GM23338 (cell line): ENCODE measurements at regions not wholly inside any gene's neighbourhood (a gene's known extent, or its start where the extent isn't known, plus 50 kb on each side); places are given as distances from the start of the nearest gene placed in this dataset.
"Not testable (repeated sequence)": the region's sequence is repeated elsewhere in the genome, so short reads cannot be mapped to it uniquely, and the experiment has no call there.

Experiments
- ATAC-seq: fragments of 200-7000 bp; cut with Tn5 transposase; 3 replicates; pipeline ENCODE4 v1.9.1; 2020
- DNase-seq: peaks from one replicate; pipeline ENCODE4 v3.0.0-alpha.2; 2015; ENCODE audit warnings: low spot score
- H2AFZ ChIP-seq: fragments of 200-600 bp; sonication (generic); 2 replicates; pipeline ENCODE4 v1.8.0; 2016; ENCODE audit warnings: antibody characterized with exemption, mild to moderate bottlenecking, moderate library complexity
- H3F3A ChIP-seq: fragments of 200-600 bp; sonication (generic); replicated peaks from 2 replicates; pipeline ENCODE4 v1.8.0; 2017; ENCODE audit warnings: antibody characterized with exemption, mixed run types, low read depth
- H3K27ac ChIP-seq: fragments of 200-600 bp; sonication (generic); 2 replicates; pipeline ENCODE4 v1.6.1; 2016; ENCODE audit warnings: low read depth
- H3K27me3 ChIP-seq: fragments of 200-600 bp; sonication (generic); 2 replicates; pipeline ENCODE4 v1.8.0; 2016; ENCODE audit warnings: mild to moderate bottlenecking, mixed run types, moderate library complexity; ENCODE audit not compliant: insufficient read depth
- H3K36me3 ChIP-seq: fragments of 200-600 bp; sonication (generic); 2 replicates; pipeline ENCODE4 v1.8.0; 2016; ENCODE audit warnings: mild to moderate bottlenecking; ENCODE audit not compliant: insufficient read depth
- H3K4me1 ChIP-seq: fragments of 200-600 bp; sonication (generic); 2 replicates; pipeline ENCODE4 v1.8.0; 2016; ENCODE audit warnings: mild to moderate bottlenecking, moderate library complexity; ENCODE audit not compliant: insufficient read depth
- H3K4me2 ChIP-seq: fragments of 200-600 bp; sonication (generic); 2 replicates; pipeline ENCODE4 v1.7.1; 2017; ENCODE audit warnings: mixed run types
- H3K4me3 ChIP-seq: fragments of 200-600 bp; sonication (generic); 2 replicates; pipeline ENCODE4 v1.6.1; 2016; ENCODE audit warnings: mixed run types
- H3K79me2 ChIP-seq: fragments of 200-600 bp; sonication (generic); replicated peaks from 2 replicates; pipeline ENCODE4 v1.8.0; 2017; ENCODE audit warnings: mild to moderate bottlenecking; ENCODE audit not compliant: insufficient read depth
- H3K9me2 ChIP-seq: fragments of 200-600 bp; sonication (generic); 2 replicates; pipeline ENCODE4 v1.8.0; 2017; ENCODE audit not compliant: insufficient read depth
- H4K20me1 ChIP-seq: fragments of 200-600 bp; sonication (generic); replicated peaks from 2 replicates; pipeline ENCODE4 v1.8.0; 2017; ENCODE audit warnings: mild to moderate bottlenecking; ENCODE audit not compliant: insufficient read depth
- H3K27ac Mint-ChIP-seq: 2 replicates; pipeline ENCODE4 v1.8.0; 2020; ENCODE audit warnings: inconsistent platforms, mild to moderate bottlenecking, moderate library complexity, mixed read lengths
- H3K27me3 Mint-ChIP-seq: 3 replicates; pipeline ENCODE4 v1.8.0; 2022; ENCODE audit warnings: low read depth, mild to moderate bottlenecking, moderate library complexity, mixed read lengths, inconsistent platforms; ENCODE audit not compliant: insufficient read depth, poor library complexity
- H3K36me3 Mint-ChIP-seq: 3 replicates; pipeline ENCODE4 v1.8.0; 2021; ENCODE audit warnings: low read depth, mild to moderate bottlenecking, inconsistent platforms, moderate library complexity, mixed read lengths
- H3K4me1 Mint-ChIP-seq: 3 replicates; pipeline ENCODE4 v1.8.0; 2020; ENCODE audit warnings: mild to moderate bottlenecking, inconsistent platforms, mixed read lengths
- H3K4me3 Mint-ChIP-seq: 3 replicates; pipeline ENCODE4 v1.8.0; 2021; ENCODE audit warnings: moderate library complexity, mild to moderate bottlenecking, inconsistent platforms, mixed read lengths
- H3K9me3 Mint-ChIP-seq: 3 replicates; pipeline ENCODE4 v1.8.0; 2020; ENCODE audit warnings: moderate library complexity, mild to moderate bottlenecking, inconsistent platforms, mixed read lengths
- CREB1 ChIP-seq: fragments of 250-450 bp; sonication (Bioruptor Pico); IDR thresholded peaks from 2 replicates; pipeline ENCODE4 v1.5.0; 2020; ENCODE audit warnings: low read depth, mild to moderate bottlenecking, moderate library complexity
- EZH2 ChIP-seq: fragments of 200-600 bp; sonication (generic); IDR thresholded peaks from one replicate; pipeline ENCODE4 v1.8.0; 2017; ENCODE audit warnings: antibody characterized with exemption, mild to moderate bottlenecking, low read depth; ENCODE audit not compliant: unreplicated experiment
- EZH2phosphoT487 ChIP-seq: fragments of 200-600 bp; sonication (generic); IDR thresholded peaks from one replicate; pipeline ENCODE4 v1.8.1; 2018; ENCODE audit warnings: antibody characterized with exemption; ENCODE audit not compliant: unreplicated experiment
- JUNB ChIP-seq: IDR thresholded peaks from one replicate; pipeline ENCODE4 v1.6.1; 2016; ENCODE audit warnings: antibody characterized with exemption; ENCODE audit not compliant: unreplicated experiment
- NANOG ChIP-seq: IDR thresholded peaks from 2 replicates; pipeline ENCODE4 v1.6.1; 2016; ENCODE audit warnings: antibody characterized with exemption, borderline replicate concordance
- POLR2AphosphoS5 ChIP-seq: IDR thresholded peaks from 2 replicates; pipeline ENCODE4 v1.6.1; 2016; ENCODE audit warnings: antibody characterized with exemption, low read depth
- STAT1 ChIP-seq: IDR thresholded peaks from one replicate; pipeline ENCODE4 v1.6.1; 2016; ENCODE audit warnings: antibody characterized with exemption; ENCODE audit not compliant: unreplicated experiment
- ZNF331 ChIP-seq: fragments of 250-450 bp; sonication (Bioruptor Pico); IDR thresholded peaks from 2 replicates; pipeline ENCODE4 v1.5.0; 2020; ENCODE audit warnings: low read depth, mild to moderate bottlenecking, moderate library complexity
- TF ChIP-seq, protein P1 (sequence below), 2 experiments: fragments of 200-600 bp in 1 of 2; sonication (generic) in 1 of 2; conservative IDR thresholded peaks; 2 replicates each; pipeline versions ENCODE4 v1.5.1 to v1.6.1; 2016 to 2017; ENCODE audit warnings: antibody characterized with exemption in 2 of 2, low read depth in 2 of 2, mild to moderate bottlenecking in 2 of 2, moderate library complexity in 1 of 2
- TF ChIP-seq, protein P2 (sequence below): IDR thresholded peaks from one replicate; pipeline ENCODE4 v1.6.1; 2018; ENCODE audit warnings: antibody characterized with exemption; ENCODE audit not compliant: unreplicated experiment

DNA sequence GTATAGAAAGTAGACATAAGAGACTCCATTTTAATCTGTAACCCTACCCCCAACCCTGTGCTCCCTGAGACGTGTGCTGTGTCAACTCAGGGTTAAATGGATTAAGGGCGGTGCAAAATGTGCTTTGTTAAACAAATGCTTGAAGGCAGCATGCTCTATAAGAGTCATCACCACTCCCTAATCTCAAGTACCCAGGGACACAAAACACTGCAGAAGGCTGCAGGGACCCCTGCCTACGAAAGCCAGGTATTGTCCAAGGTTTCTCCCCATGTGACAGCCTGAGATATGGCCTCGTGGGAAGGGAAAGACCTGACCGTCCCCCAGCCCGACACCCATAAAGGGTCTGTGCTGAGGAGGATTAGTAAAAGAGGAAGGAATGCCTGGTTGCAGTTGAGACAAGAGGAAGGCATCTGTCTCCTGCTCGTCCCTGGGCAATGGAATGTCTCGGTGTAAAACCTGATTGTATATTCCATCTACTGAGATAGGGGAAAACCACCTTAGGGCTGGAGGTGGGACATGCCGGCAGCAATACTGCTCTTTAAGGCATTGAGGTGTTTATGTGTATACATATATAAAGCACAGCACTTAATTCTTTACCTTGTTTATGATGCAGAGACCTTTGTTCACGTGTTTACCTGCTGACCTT, 138.7 kb downstream of the KCNE4 start:
- not testable (repeated sequence) for H3K4me1 ChIP-seq, ATAC-seq, H4K20me1 ChIP-seq, H3K4me3 ChIP-seq, H3K4me2 ChIP-seq, DNase-seq, H3K27ac Mint-ChIP-seq, H3K27me3 Mint-ChIP-seq, H3K9me2 ChIP-seq, H3K79me2 ChIP-seq, H3K36me3 ChIP-seq, H2AFZ ChIP-seq, H3K27me3 ChIP-seq, H3K4me3 Mint-ChIP-seq, H3K27ac ChIP-seq, H3K4me1 Mint-ChIP-seq, H3F3A ChIP-seq
- TF ChIP-seq, protein P1, sequence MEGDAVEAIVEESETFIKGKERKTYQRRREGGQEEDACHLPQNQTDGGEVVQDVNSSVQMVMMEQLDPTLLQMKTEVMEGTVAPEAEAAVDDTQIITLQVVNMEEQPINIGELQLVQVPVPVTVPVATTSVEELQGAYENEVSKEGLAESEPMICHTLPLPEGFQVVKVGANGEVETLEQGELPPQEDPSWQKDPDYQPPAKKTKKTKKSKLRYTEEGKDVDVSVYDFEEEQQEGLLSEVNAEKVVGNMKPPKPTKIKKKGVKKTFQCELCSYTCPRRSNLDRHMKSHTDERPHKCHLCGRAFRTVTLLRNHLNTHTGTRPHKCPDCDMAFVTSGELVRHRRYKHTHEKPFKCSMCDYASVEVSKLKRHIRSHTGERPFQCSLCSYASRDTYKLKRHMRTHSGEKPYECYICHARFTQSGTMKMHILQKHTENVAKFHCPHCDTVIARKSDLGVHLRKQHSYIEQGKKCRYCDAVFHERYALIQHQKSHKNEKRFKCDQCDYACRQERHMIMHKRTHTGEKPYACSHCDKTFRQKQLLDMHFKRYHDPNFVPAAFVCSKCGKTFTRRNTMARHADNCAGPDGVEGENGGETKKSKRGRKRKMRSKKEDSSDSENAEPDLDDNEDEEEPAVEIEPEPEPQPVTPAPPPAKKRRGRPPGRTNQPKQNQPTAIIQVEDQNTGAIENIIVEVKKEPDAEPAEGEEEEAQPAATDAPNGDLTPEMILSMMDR (conservative IDR thresholded peaks at IDR 0.05; ENCODE audit: low read depth in 2 of 2): 0 out of 4 replicates have a peak, but pooled peaks of 1 of the 2 experiments have one; percentile 31
- Mint-ChIP-seq H3K36me3 (peaks cover 27% of the 10 kb centered on the region), H3K9me3 (peaks cover 32% of the 10 kb centered on the region)

DNA sequence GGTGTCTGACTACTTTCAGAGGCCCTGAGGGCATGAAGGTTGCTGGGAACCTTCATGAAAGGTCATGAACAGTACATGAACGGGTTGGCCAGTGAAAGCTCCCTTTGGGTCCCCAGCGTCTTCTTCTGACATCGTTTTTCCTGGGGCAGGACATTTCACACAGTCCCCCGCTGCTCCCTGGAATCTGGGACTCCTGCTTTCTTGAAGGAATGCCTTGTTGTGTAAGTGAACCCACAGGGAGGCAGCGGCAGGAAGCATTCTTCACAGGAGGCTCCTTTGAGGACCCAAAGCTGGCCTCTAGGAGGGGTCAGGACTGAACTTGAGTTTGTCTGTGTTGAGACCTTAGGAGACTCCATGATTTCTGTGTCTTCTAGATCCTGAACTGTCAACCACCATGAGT, 144.3 kb downstream of the KCNE4 start:
- H3K4me3 Mint-ChIP-seq: no peak overlapping the region
- no peak overlapping the region for H3K27ac Mint-ChIP-seq
- H3K4me2 ChIP-seq: no peak overlapping the region
- no peaks in the 10 kb centered on the region for H3F3A ChIP-seq
- H2AFZ ChIP-seq: no peak overlapping the region
- H3K27me3 Mint-ChIP-seq: peaks cover 2% of the 10 kb centered on the region
- no peaks in the 10 kb centered on the region for H4K20me1 ChIP-seq
- H3K9me2 ChIP-seq: no peaks in the 10 kb centered on the region; the same call in 1 of the 2 replicates
- H3K27me3 ChIP-seq: no peaks in the 10 kb centered on the region
- DNase-seq (no peak), ATAC-seq (no peak)
- H3K4me1 ChIP-seq: no peaks in the 10 kb centered on the region
- no peak overlapping the region for H3K27ac ChIP-seq
- H3K4me1 Mint-ChIP-seq: no peaks in the 10 kb centered on the region
- no peaks in the 10 kb centered on the region for H3K79me2 ChIP-seq
- no peaks in the 10 kb centered on the region; the same call in 1 of the 2 replicates for H3K36me3 ChIP-seq
- peaks cover 41% of the 10 kb centered on the region for H3K9me3 Mint-ChIP-seq
- no peak overlapping the region for H3K4me3 ChIP-seq
- peaks cover 30% of the 10 kb centered on the region for H3K36me3 Mint-ChIP-seq
- TF ChIP-seq EZH2phosphoT487 (no peak), NANOG (no peak), ZNF331 (CRISPR knock-in tag) (no peak), JUNB (no peak), STAT1 (no peak), POLR2AphosphoS5 (no peak), EZH2 (no peak), CREB1 (CRISPR knock-in tag) (no peak)
- TF ChIP-seq, protein P2, sequence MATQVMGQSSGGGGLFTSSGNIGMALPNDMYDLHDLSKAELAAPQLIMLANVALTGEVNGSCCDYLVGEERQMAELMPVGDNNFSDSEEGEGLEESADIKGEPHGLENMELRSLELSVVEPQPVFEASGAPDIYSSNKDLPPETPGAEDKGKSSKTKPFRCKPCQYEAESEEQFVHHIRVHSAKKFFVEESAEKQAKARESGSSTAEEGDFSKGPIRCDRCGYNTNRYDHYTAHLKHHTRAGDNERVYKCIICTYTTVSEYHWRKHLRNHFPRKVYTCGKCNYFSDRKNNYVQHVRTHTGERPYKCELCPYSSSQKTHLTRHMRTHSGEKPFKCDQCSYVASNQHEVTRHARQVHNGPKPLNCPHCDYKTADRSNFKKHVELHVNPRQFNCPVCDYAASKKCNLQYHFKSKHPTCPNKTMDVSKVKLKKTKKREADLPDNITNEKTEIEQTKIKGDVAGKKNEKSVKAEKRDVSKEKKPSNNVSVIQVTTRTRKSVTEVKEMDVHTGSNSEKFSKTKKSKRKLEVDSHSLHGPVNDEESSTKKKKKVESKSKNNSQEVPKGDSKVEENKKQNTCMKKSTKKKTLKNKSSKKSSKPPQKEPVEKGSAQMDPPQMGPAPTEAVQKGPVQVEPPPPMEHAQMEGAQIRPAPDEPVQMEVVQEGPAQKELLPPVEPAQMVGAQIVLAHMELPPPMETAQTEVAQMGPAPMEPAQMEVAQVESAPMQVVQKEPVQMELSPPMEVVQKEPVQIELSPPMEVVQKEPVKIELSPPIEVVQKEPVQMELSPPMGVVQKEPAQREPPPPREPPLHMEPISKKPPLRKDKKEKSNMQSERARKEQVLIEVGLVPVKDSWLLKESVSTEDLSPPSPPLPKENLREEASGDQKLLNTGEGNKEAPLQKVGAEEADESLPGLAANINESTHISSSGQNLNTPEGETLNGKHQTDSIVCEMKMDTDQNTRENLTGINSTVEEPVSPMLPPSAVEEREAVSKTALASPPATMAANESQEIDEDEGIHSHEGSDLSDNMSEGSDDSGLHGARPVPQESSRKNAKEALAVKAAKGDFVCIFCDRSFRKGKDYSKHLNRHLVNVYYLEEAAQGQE: no peak
- TF ChIP-seq, protein P1 (conservative IDR thresholded peaks at IDR 0.05; ENCODE audit: low read depth in 2 of 2): no peak
